ENCODE measurements at regions not wholly inside any gene's neighbourhood (a gene's known extent, or its start where the extent isn't known, plus 50 kb on each side); places are given as distances from the start of the nearest gene placed in this dataset.

- no peak overlapping the region for H2AFZ ChIP-seq (ENCODE audit: low read length, unreplicated experiment)
- no peaks in the 10 kb centered on the region for H3K4me1 ChIP-seq (ENCODE audit: control insufficient read depth, insufficient read depth, low read length, unreplicated experiment)
- H3K4me3 ChIP-seq (ENCODE audit: low read depth, low read length): no peak overlapping the region
- H3K27ac ChIP-seq (ENCODE audit: low read depth, low read length): no peak overlapping the region
- no peaks in the 10 kb centered on the region for H3K79me2 ChIP-seq (ENCODE audit: control insufficient read depth, insufficient read depth, low read length, unreplicated experiment)
- no peaks in the 10 kb centered on the region for H3K36me3 ChIP-seq (ENCODE audit: insufficient read depth, low read length)
- no peaks in the 10 kb centered on the region for H3K27me3 ChIP-seq (ENCODE audit: insufficient read depth, low read length)
These were observed 352.5 kb downstream of the NUF2 start for GRCh38 chr1:163674236-163674635.

- no peak overlapping the region for H3K4me3 ChIP-seq (ENCODE audit: low read depth, low read length)
- no peaks in the 10 kb centered on the region for H3K27me3 ChIP-seq (ENCODE audit: insufficient read depth, low read length)
- no peak overlapping the region for H2AFZ ChIP-seq (ENCODE audit: low read length, unreplicated experiment)
- H3K79me2 ChIP-seq (ENCODE audit: control insufficient read depth, insufficient read depth, low read length, unreplicated experiment): no peaks in the 10 kb centered on the region
- H3K36me3 ChIP-seq (ENCODE audit: insufficient read depth, low read length): no peaks in the 10 kb centered on the region
- H3K27ac ChIP-seq (ENCODE audit: low read depth, low read length): no peak overlapping the region
- no peaks in the 10 kb centered on the region for H3K4me1 ChIP-seq (ENCODE audit: control insufficient read depth, insufficient read depth, low read length, unreplicated experiment)
These were observed 363.0 kb downstream of the NUF2 start for GRCh38 chr1:163684785-163685184.

- Histone ChIP-seq H3K27me3 (ENCODE audit: insufficient read depth, low read length) (no peaks in the 10 kb centered on the region), H3K27ac (ENCODE audit: low read depth, low read length) (no peak overlapping the region), H2AFZ (ENCODE audit: low read length, unreplicated experiment) (no peak overlapping the region), H3K4me1 (ENCODE audit: control insufficient read depth, insufficient read depth, low read length, unreplicated experiment) (no peaks in the 10 kb centered on the region), H3K4me3 (ENCODE audit: low read depth, low read length) (no peak overlapping the region), H3K79me2 (ENCODE audit: control insufficient read depth, insufficient read depth, low read length, unreplicated experiment) (no peaks in the 10 kb centered on the region), H3K36me3 (ENCODE audit: insufficient read depth, low read length) (no peaks in the 10 kb centered on the region)
These were observed 370.5 kb downstream of the NUF2 start for GRCh38 chr1:163692266-163692665.

- H3K4me3 ChIP-seq (ENCODE audit: low read depth, low read length): no peak overlapping the region
- H3K79me2 ChIP-seq (ENCODE audit: control insufficient read depth, insufficient read depth, low read length, unreplicated experiment): no peaks in the 10 kb centered on the region
- no peaks in the 10 kb centered on the region for H3K36me3 ChIP-seq (ENCODE audit: insufficient read depth, low read length)
- H2AFZ ChIP-seq (ENCODE audit: low read length, unreplicated experiment): no peak overlapping the region
- no peak overlapping the region for H3K27ac ChIP-seq (ENCODE audit: low read depth, low read length)
- H3K4me1 ChIP-seq (ENCODE audit: control insufficient read depth, insufficient read depth, low read length, unreplicated experiment): no peaks in the 10 kb centered on the region
- no peaks in the 10 kb centered on the region for H3K27me3 ChIP-seq (ENCODE audit: insufficient read depth, low read length)
These were observed 375.4 kb downstream of the NUF2 start for GRCh38 chr1:163697137-163697536.

- Histone ChIP-seq H3K4me1 (ENCODE audit: control insufficient read depth, insufficient read depth, low read length, unreplicated experiment) (no peaks in the 10 kb centered on the region), H2AFZ (ENCODE audit: low read length, unreplicated experiment) (no peak overlapping the region), H3K79me2 (ENCODE audit: control insufficient read depth, insufficient read depth, low read length, unreplicated experiment) (no peaks in the 10 kb centered on the region), H3K4me3 (ENCODE audit: low read depth, low read length) (no peak overlapping the region), H3K27ac (ENCODE audit: low read depth, low read length) (no peak overlapping the region), H3K36me3 (ENCODE audit: insufficient read depth, low read length) (no peaks in the 10 kb centered on the region), H3K27me3 (ENCODE audit: insufficient read depth, low read length) (no peaks in the 10 kb centered on the region)
These were observed 380.1 kb downstream of the NUF2 start for GRCh38 chr1:163701783-163702374.

GRCh38 chr1:163703794-163704193 is 382.0 kb downstream of the NUF2 start:
- Histone ChIP-seq H2AFZ (ENCODE audit: low read length, unreplicated experiment) (no peak overlapping the region), H3K27me3 (ENCODE audit: insufficient read depth, low read length) (no peaks in the 10 kb centered on the region), H3K4me1 (ENCODE audit: control insufficient read depth, insufficient read depth, low read length, unreplicated experiment) (no peaks in the 10 kb centered on the region), H3K4me3 (ENCODE audit: low read depth, low read length) (no peak overlapping the region), H3K36me3 (ENCODE audit: insufficient read depth, low read length) (no peaks in the 10 kb centered on the region), H3K79me2 (ENCODE audit: control insufficient read depth, insufficient read depth, low read length, unreplicated experiment) (no peaks in the 10 kb centered on the region), H3K27ac (ENCODE audit: low read depth, low read length) (no peak overlapping the region)

- Histone ChIP-seq H3K27me3 (ENCODE audit: insufficient read depth, low read length) (no peaks in the 10 kb centered on the region), H3K4me3 (ENCODE audit: low read depth, low read length) (no peak overlapping the region), H2AFZ (ENCODE audit: low read length, unreplicated experiment) (no peak overlapping the region), H3K79me2 (ENCODE audit: control insufficient read depth, insufficient read depth, low read length, unreplicated experiment) (no peaks in the 10 kb centered on the region), H3K36me3 (ENCODE audit: insufficient read depth, low read length) (no peaks in the 10 kb centered on the region), H3K27ac (ENCODE audit: low read depth, low read length) (no peak overlapping the region), H3K4me1 (ENCODE audit: control insufficient read depth, insufficient read depth, low read length, unreplicated experiment) (no peaks in the 10 kb centered on the region)
These were observed 385.2 kb downstream of the NUF2 start for GRCh38 chr1:163706915-163707314.

- H3K4me1 ChIP-seq (ENCODE audit: control insufficient read depth, insufficient read depth, low read length, unreplicated experiment): no peaks in the 10 kb centered on the region
- H3K27me3 ChIP-seq (ENCODE audit: insufficient read depth, low read length): no peaks in the 10 kb centered on the region
- H3K36me3 ChIP-seq (ENCODE audit: insufficient read depth, low read length): no peaks in the 10 kb centered on the region
- no peak overlapping the region for H3K4me3 ChIP-seq (ENCODE audit: low read depth, low read length)
- no peak overlapping the region for H3K27ac ChIP-seq (ENCODE audit: low read depth, low read length)
- no peaks in the 10 kb centered on the region for H3K79me2 ChIP-seq (ENCODE audit: control insufficient read depth, insufficient read depth, low read length, unreplicated experiment)
- H2AFZ ChIP-seq (ENCODE audit: low read length, unreplicated experiment): no peak overlapping the region
These were observed 387.9 kb downstream of the NUF2 start for GRCh38 chr1:163709636-163710035.

GRCh38 chr1:163712321-163712720 is 390.6 kb downstream of the NUF2 start:
- no peak overlapping the region for H3K4me3 ChIP-seq (ENCODE audit: low read depth, low read length)
- no peaks in the 10 kb centered on the region for H3K79me2 ChIP-seq (ENCODE audit: control insufficient read depth, insufficient read depth, low read length, unreplicated experiment)
- H3K4me1 ChIP-seq (ENCODE audit: control insufficient read depth, insufficient read depth, low read length, unreplicated experiment): no peaks in the 10 kb centered on the region
- H2AFZ ChIP-seq (ENCODE audit: low read length, unreplicated experiment): no peak overlapping the region
- no peaks in the 10 kb centered on the region for H3K36me3 ChIP-seq (ENCODE audit: insufficient read depth, low read length)
- no peak overlapping the region for H3K27ac ChIP-seq (ENCODE audit: low read depth, low read length)
- no peaks in the 10 kb centered on the region for H3K27me3 ChIP-seq (ENCODE audit: insufficient read depth, low read length)

- H3K4me3 ChIP-seq (ENCODE audit: low read depth, low read length): no peak overlapping the region
- H3K27ac ChIP-seq (ENCODE audit: low read depth, low read length): no peak overlapping the region
- H3K36me3 ChIP-seq (ENCODE audit: insufficient read depth, low read length): no peaks in the 10 kb centered on the region
- no peaks in the 10 kb centered on the region for H3K79me2 ChIP-seq (ENCODE audit: control insufficient read depth, insufficient read depth, low read length, unreplicated experiment)
- no peaks in the 10 kb centered on the region for H3K27me3 ChIP-seq (ENCODE audit: insufficient read depth, low read length)
- no peaks in the 10 kb centered on the region for H3K4me1 ChIP-seq (ENCODE audit: control insufficient read depth, insufficient read depth, low read length, unreplicated experiment)
- H2AFZ ChIP-seq (ENCODE audit: low read length, unreplicated experiment): no peak overlapping the region
These were observed 398.5 kb downstream of the NUF2 start for GRCh38 chr1:163720294-163720693.

GRCh38 chr1:163725551-163725950 is 403.8 kb downstream of the NUF2 start:
- no peaks in the 10 kb centered on the region for H3K27me3 ChIP-seq (ENCODE audit: insufficient read depth, low read length)
- no peak overlapping the region for H3K4me3 ChIP-seq (ENCODE audit: low read depth, low read length)
- H3K79me2 ChIP-seq (ENCODE audit: control insufficient read depth, insufficient read depth, low read length, unreplicated experiment): no peaks in the 10 kb centered on the region
- H3K36me3 ChIP-seq (ENCODE audit: insufficient read depth, low read length): no peaks in the 10 kb centered on the region
- H3K4me1 ChIP-seq (ENCODE audit: control insufficient read depth, insufficient read depth, low read length, unreplicated experiment): no peaks in the 10 kb centered on the region
- no peak overlapping the region for H2AFZ ChIP-seq (ENCODE audit: low read length, unreplicated experiment)
- H3K27ac ChIP-seq (ENCODE audit: low read depth, low read length): no peak overlapping the region

All from ACC112 (cell line).